Brain microvascular endothelial cell (primary cell): ENCODE measurements at regions not wholly inside any gene's neighbourhood (a gene's known extent, or its start where the extent isn't known, plus 50 kb on each side); places are given as distances from the start of the nearest gene placed in this dataset.

Experiments used
- DNase-seq: peaks from one replicate; pipeline ENCODE4 v3.0.0-alpha.2; 2020
- H3K27ac ChIP-seq: fragments of 250-450 bp; sonication (Bioruptor Pico); 2 replicates; pipeline ENCODE4 v1.5.1; 2020; ENCODE audit warnings: mild to moderate bottlenecking, moderate library complexity
- H3K27me3 ChIP-seq: fragments of 250-450 bp; sonication (Bioruptor Pico); replicated peaks from 2 replicates; pipeline ENCODE4 v1.5.1; 2020; ENCODE audit warnings: mild to moderate bottlenecking
- H3K36me3 ChIP-seq: fragments of 250-450 bp; sonication (Bioruptor Pico); replicated peaks from 2 replicates; pipeline ENCODE4 v1.5.1; 2020; ENCODE audit warnings: mild to moderate bottlenecking
- H3K4me3 ChIP-seq: 2 replicates; pipeline ENCODE4 v1.5.1; 2011; ENCODE audit warnings: low read depth, mild to moderate bottlenecking, control low read depth, low read length, moderate library complexity
- in situ Hi-C: cut with HindIII; loops from 2 replicates; pipeline ENCODE4 v1.10.0; 2017; ENCODE audit warnings: low sequenced_read_pairs, low pct_ligation_motif_present
- TF ChIP-seq, protein P1 (sequence below): IDR thresholded peaks from 2 replicates; pipeline ENCODE4 v1.5.1; 2011; ENCODE audit warnings: low read depth, mild to moderate bottlenecking, moderate library complexity, low read length, control low read depth, inconsistent platforms; ENCODE audit errors: missing control alignments

- H3K4me3 ChIP-seq: no peak overlapping the region
- in situ Hi-C loops: no loop called here
- no peak for DNase-seq
- TF ChIP-seq, protein P1, sequence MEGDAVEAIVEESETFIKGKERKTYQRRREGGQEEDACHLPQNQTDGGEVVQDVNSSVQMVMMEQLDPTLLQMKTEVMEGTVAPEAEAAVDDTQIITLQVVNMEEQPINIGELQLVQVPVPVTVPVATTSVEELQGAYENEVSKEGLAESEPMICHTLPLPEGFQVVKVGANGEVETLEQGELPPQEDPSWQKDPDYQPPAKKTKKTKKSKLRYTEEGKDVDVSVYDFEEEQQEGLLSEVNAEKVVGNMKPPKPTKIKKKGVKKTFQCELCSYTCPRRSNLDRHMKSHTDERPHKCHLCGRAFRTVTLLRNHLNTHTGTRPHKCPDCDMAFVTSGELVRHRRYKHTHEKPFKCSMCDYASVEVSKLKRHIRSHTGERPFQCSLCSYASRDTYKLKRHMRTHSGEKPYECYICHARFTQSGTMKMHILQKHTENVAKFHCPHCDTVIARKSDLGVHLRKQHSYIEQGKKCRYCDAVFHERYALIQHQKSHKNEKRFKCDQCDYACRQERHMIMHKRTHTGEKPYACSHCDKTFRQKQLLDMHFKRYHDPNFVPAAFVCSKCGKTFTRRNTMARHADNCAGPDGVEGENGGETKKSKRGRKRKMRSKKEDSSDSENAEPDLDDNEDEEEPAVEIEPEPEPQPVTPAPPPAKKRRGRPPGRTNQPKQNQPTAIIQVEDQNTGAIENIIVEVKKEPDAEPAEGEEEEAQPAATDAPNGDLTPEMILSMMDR: no peak
- H3K36me3 ChIP-seq: no peaks in the 10 kb centered on the region
- H3K27me3 ChIP-seq: no peaks in the 10 kb centered on the region
- no peak overlapping the region for H3K27ac ChIP-seq
Measured at GRCh38 chr6:115053169-115053860, 710.5 kb upstream of the HS3ST5 start.

DNA sequence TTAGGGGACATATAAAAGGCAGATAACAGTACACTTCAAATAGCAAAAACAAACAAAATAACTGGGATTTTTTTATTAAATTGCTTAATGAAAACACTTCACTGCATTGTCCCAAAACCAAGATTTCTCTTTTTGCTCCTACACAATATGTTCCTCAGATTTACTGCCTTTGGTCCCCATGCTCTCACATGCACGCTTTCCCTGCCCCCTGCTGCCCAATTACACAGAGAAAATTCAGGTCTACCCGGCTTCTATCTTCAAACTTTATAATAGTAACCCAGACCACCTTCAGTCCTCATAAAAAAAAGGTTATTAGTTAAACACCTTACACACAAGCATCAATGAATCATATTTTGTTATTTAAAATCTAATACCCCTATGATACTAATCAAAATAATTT lies 673.8 kb upstream of the HS3ST5 start:
- in situ Hi-C loops: no loop called here
- Histone ChIP-seq H3K4me3 (no peak overlapping the region), H3K27ac (no peak overlapping the region), H3K36me3 (no peaks in the 10 kb centered on the region), H3K27me3 (no peaks in the 10 kb centered on the region)
- no peak for DNase-seq
- TF ChIP-seq, protein P1: no peak

GRCh38 chr6:115004982-115005381 lies 662.2 kb upstream of the HS3ST5 start:
- Histone ChIP-seq H3K27ac (no peak overlapping the region), H3K4me3 (no peak overlapping the region), H3K36me3 (no peaks in the 10 kb centered on the region), H3K27me3 (no peaks in the 10 kb centered on the region)
- no peak for DNase-seq
- in situ Hi-C loops: no loop called here
- TF ChIP-seq, protein P1: no peak

DNA sequence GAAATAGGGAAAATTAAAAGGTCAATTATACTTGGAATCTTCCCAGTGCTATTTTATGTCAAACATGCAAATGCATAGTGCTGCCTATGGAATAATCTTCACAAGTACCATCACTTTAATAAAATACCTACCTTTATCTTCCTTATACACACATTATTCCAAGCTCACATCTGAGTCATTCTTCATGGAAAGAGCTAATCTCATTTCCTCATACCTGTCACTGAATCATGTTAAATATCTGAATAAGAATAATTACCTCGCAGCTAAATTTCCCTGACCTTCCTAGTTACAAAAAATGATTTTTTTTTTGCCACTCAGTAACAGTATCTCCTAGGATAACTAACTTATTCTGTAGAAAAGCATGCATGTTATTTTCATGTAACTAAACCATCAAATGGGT lies 661.4 kb upstream of the HS3ST5 start:
- H3K27ac ChIP-seq: no peak overlapping the region
- TF ChIP-seq, protein P1: no peak
- no peak for DNase-seq
- in situ Hi-C loops: no loop called here
- no peaks in the 10 kb centered on the region for H3K36me3 ChIP-seq
- H3K4me3 ChIP-seq: no peak overlapping the region
- H3K27me3 ChIP-seq: no peaks in the 10 kb centered on the region

- H3K27ac ChIP-seq: no peak overlapping the region
- no peak overlapping the region for H3K4me3 ChIP-seq
- no peaks in the 10 kb centered on the region for H3K27me3 ChIP-seq
- DNase-seq: no peak
- no peaks in the 10 kb centered on the region for H3K36me3 ChIP-seq
- TF ChIP-seq, protein P1: no peak
- in situ Hi-C loops: no loop called here
Measured at GRCh38 chr6:115001731-115002350, 659.0 kb upstream of the HS3ST5 start.
